PC-9 (cell line): ENCODE measurements at regions not wholly inside any gene's neighbourhood (a gene's known extent, or its start where the extent isn't known, plus 50 kb on each side); places are given as distances from the start of the nearest gene placed in this dataset.

ENCODE experiments used
- BruUV-seq: library from RNA; stranded (reverse); fragments of 400-500 nt; replicated peaks from 2 replicates; lab custom pipeline; 2021; lab: Mats Ljungman, UMichigan
- CTCF ChIA-PET: fragments of 300-600 bp; sonication (Branson Sonifier 250); formaldehyde crosslinking; loops from one replicate; lab custom pipeline; 2022; ENCODE audit warnings: antibody characterized with exemption; lab: Charles Lee
- POLR2A ChIA-PET: fragments of 300-600 bp; sonication (Branson Sonifier 250); formaldehyde crosslinking; loops from one replicate; lab custom pipeline; 2022; ENCODE audit warnings: antibody characterized with exemption; ENCODE audit not compliant: unreplicated experiment; lab: Charles Lee
- DNase-seq, 2 experiments: peaks; one replicate each; pipeline versions ENCODE4 v3.0.0 to v3.0.0-alpha.2; 2015 to 2022; ENCODE audit warnings: mixed read lengths in 1 of 2
- H2AFZ ChIP-seq: fragments of 200-600 bp; sonication (generic); 2 replicates; pipeline ENCODE4 v1.8.1; 2017; ENCODE audit warnings: antibody characterized with exemption
- H3F3A ChIP-seq: fragments of 200-600 bp; sonication (generic); 2 replicates; pipeline ENCODE4 v1.8.1; 2017; ENCODE audit warnings: antibody characterized with exemption, mild to moderate bottlenecking, low read depth; ENCODE audit not compliant: insufficient read depth
- H3K27ac ChIP-seq: fragments of 200-600 bp; sonication (generic); 2 replicates; pipeline ENCODE4 v1.6.1; 2016; ENCODE audit warnings: mixed run types
- H3K27me3 ChIP-seq: fragments of 200-600 bp; sonication (generic); 2 replicates; pipeline ENCODE4 v1.6.1; 2016; ENCODE audit warnings: low read depth, mixed run types; ENCODE audit not compliant: insufficient read depth
- H3K36me3 ChIP-seq: fragments of 200-600 bp; sonication (generic); 2 replicates; pipeline ENCODE4 v1.6.1; 2016; ENCODE audit warnings: low read depth, mixed run types
- H3K4me1 ChIP-seq: fragments of 200-600 bp; sonication (generic); replicated peaks from 2 replicates; pipeline ENCODE4 v1.6.1; 2016; ENCODE audit warnings: mixed run types; ENCODE audit not compliant: insufficient read depth
- H3K4me2 ChIP-seq: fragments of 200-600 bp; sonication (generic); 2 replicates; pipeline ENCODE4 v1.6.1; 2017; ENCODE audit warnings: mixed run types
- H3K4me3 ChIP-seq: fragments of 200-600 bp; sonication (generic); 2 replicates; pipeline ENCODE4 v1.6.1; 2016; ENCODE audit warnings: mixed run types
- H3K79me2 ChIP-seq: fragments of 200-600 bp; sonication (generic); 2 replicates; pipeline ENCODE4 v1.6.1; 2017; ENCODE audit warnings: low read depth, mixed run types
- H3K9me2 ChIP-seq: fragments of 200-600 bp; sonication (generic); 2 replicates; pipeline ENCODE4 v1.8.1; 2017; ENCODE audit warnings: mild to moderate bottlenecking; ENCODE audit not compliant: insufficient read depth
- H3K9me3 ChIP-seq: fragments of 200-600 bp; sonication (generic); 2 replicates; pipeline ENCODE4 v1.8.1; 2016; ENCODE audit warnings: low read depth; ENCODE audit not compliant: insufficient read depth
- H4K20me1 ChIP-seq: fragments of 200-600 bp; sonication (generic); 2 replicates; pipeline ENCODE4 v1.8.1; 2017; ENCODE audit not compliant: insufficient read depth
- CTCF ChIP-seq: fragments of 200-600 bp; sonication (generic); conservative IDR thresholded peaks from 2 replicates; pipeline ENCODE4 v1.6.1; 2017; ENCODE audit warnings: mixed run types, antibody characterized with exemption, mild to moderate bottlenecking, moderate library complexity
- EZH2 ChIP-seq: fragments of 200-600 bp; sonication (generic); IDR thresholded peaks from 2 replicates; pipeline ENCODE4 v1.8.0; 2017; ENCODE audit warnings: antibody characterized with exemption, low read depth
- intact Hi-C: fragments of 100-400 bp; cut with micrococcal nuclease; formaldehyde crosslinking; loops from one replicate; pipeline ENCODE4 v1.10.0; 2022; ENCODE audit not compliant: unreplicated experiment

DNA sequence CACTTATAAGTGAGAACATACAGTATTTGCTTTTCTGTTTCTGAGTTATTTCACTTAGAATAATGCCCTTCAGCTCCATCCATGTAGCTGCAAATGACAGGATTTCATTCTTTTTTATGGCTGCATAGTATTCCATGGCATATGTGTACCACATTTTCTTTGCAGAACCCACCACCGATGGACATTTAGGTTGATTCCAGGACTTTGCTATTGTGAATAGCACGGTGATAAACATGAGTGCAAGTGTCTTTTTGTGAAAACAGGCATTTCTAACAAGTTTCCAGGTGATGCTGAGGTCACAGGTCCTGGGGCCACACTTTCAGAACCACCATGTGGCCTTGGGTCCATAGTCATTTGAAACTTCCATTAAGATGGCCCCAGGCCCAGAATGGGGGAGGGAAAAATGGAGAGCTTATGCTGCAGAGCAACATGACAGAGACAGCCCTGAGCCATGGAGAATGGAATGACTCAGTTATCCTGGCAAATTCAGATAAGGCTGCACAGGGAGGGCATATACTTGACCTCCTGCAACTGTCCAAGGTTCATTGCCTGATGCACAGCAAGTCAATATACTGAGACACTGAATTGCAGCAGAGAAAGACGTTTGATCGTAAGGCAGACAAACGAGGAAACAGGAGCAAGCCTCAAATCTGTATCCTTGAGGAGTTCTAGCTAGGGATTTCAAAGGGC, 248.0 kb upstream of the GALNT17 start:
- no peaks in the 10 kb centered on the region for H3F3A ChIP-seq
- no peaks in the 10 kb centered on the region for H3K27me3 ChIP-seq
- intact Hi-C loops, result no loop called here
- H3K4me1 ChIP-seq, result no peaks in the 10 kb centered on the region
- no peak overlapping the region for H3K4me3 ChIP-seq
- TF ChIP-seq CTCF (no peak), EZH2 (no peak)
- ChIA-PET CTCF (no interaction called here), POLR2A (no interaction called here)
- BruUV-seq, result no TSS peak
- H3K36me3 ChIP-seq, result no peaks in the 10 kb centered on the region
- no peaks in the 10 kb centered on the region for H4K20me1 ChIP-seq
- no peak overlapping the region for H3K4me2 ChIP-seq
- H3K79me2 ChIP-seq, result no peaks in the 10 kb centered on the region
- H3K9me3 ChIP-seq, result no peaks in the 10 kb centered on the region
- H3K9me2 ChIP-seq, result no peaks in the 10 kb centered on the region
- no peak overlapping the region for H2AFZ ChIP-seq
- DNase-seq, result no peak
- no peak overlapping the region for H3K27ac ChIP-seq

GRCh38 chr7:70884440-70884764, 247.5 kb upstream of the GALNT17 start:
- Histone ChIP-seq H3F3A (no peaks in the 10 kb centered on the region), H3K9me3 (no peaks in the 10 kb centered on the region), H3K9me2 (no peaks in the 10 kb centered on the region), H3K36me3 (no peaks in the 10 kb centered on the region), H3K4me1 (no peaks in the 10 kb centered on the region), H3K4me3 (no peak overlapping the region), H3K79me2 (no peaks in the 10 kb centered on the region), H3K27ac (no peak overlapping the region), H3K27me3 (no peaks in the 10 kb centered on the region), H2AFZ (no peak overlapping the region), H3K4me2 (no peak overlapping the region), H4K20me1 (no peaks in the 10 kb centered on the region)
- CTCF ChIA-PET, result no interaction called here
- POLR2A ChIA-PET, result no interaction called here
- TF ChIP-seq CTCF, result no peak
- no peak for TF ChIP-seq EZH2
- no TSS peak for BruUV-seq
- DNase-seq, result no peak
- intact Hi-C loops, result no loop called here

GRCh38 chr7:70884809-70885208, 247.1 kb upstream of the GALNT17 start:
- no peak overlapping the region for H3K4me2 ChIP-seq
- H3K79me2 ChIP-seq, result no peaks in the 10 kb centered on the region
- no peaks in the 10 kb centered on the region for H3K9me3 ChIP-seq
- no peaks in the 10 kb centered on the region for H3K9me2 ChIP-seq
- H3F3A ChIP-seq, result no peaks in the 10 kb centered on the region
- H3K4me1 ChIP-seq, result no peaks in the 10 kb centered on the region
- no peak for TF ChIP-seq EZH2
- no peak for TF ChIP-seq CTCF
- no peaks in the 10 kb centered on the region for H4K20me1 ChIP-seq
- no peak for DNase-seq
- CTCF ChIA-PET, result no interaction called here
- H3K4me3 ChIP-seq, result no peak overlapping the region
- no peaks in the 10 kb centered on the region for H3K36me3 ChIP-seq
- no TSS peak for BruUV-seq
- POLR2A ChIA-PET, result no interaction called here
- H3K27ac ChIP-seq, result no peak overlapping the region
- intact Hi-C loops, result no loop called here
- H3K27me3 ChIP-seq, result no peaks in the 10 kb centered on the region
- H2AFZ ChIP-seq, result no peak overlapping the region
